ENCODE measurements at regions not wholly inside any gene's neighbourhood (a gene's known extent, or its start where the extent isn't known, plus 50 kb on each side); places are given as distances from the start of the nearest gene placed in this dataset.
"Not testable (repeated sequence)": the region's sequence is repeated elsewhere in the genome, so short reads cannot be mapped to it uniquely, and the experiment has no call there.

GRCh38 chr5:29498860-29499259 is 1694.6 kb upstream of the CDH6 start:
- no peak for DNase-seq (ENCODE audit: low read depth in 1 of 2, low spot score in 2 of 2)
- no peaks in the 10 kb centered on the region for H3K9me3 ChIP-seq (replicated peaks)
- H3K36me3 ChIP-seq: no peaks in the 10 kb centered on the region
- no peaks in the 10 kb centered on the region for H3K27me3 ChIP-seq (replicated peaks)
- H3K27ac ChIP-seq: no peak overlapping the region
- no peaks in the 10 kb centered on the region for H3K4me1 ChIP-seq (replicated peaks)
- no peak overlapping the region for H3K4me3 ChIP-seq

GRCh38 chr5:29498412-29498811 is 1695.1 kb upstream of the CDH6 start:
- DNase-seq (ENCODE audit: low read depth in 1 of 2, low spot score in 2 of 2): no peak
- Histone ChIP-seq H3K36me3 (no peaks in the 10 kb centered on the region), H3K4me3 (no peak overlapping the region), H3K4me1 (replicated peaks) (no peaks in the 10 kb centered on the region), H3K9me3 (replicated peaks) (no peaks in the 10 kb centered on the region), H3K27ac (no peak overlapping the region), H3K27me3 (replicated peaks) (no peaks in the 10 kb centered on the region)

- Histone ChIP-seq H3K36me3 (no peaks in the 10 kb centered on the region), H3K27me3 (replicated peaks) (no peaks in the 10 kb centered on the region), H3K27ac (no peak overlapping the region), H3K9me3 (replicated peaks) (no peaks in the 10 kb centered on the region), H3K4me1 (replicated peaks) (no peaks in the 10 kb centered on the region), H3K4me3 (no peak overlapping the region)
- no peak for DNase-seq (ENCODE audit: low read depth in 1 of 2, low spot score in 2 of 2)
These were observed 1708.2 kb upstream of the CDH6 start for GRCh38 chr5:29485333-29485732.

- no peaks in the 10 kb centered on the region for H3K36me3 ChIP-seq
- no peaks in the 10 kb centered on the region for H3K27me3 ChIP-seq (replicated peaks)
- no peak overlapping the region for H3K4me3 ChIP-seq
- no peak overlapping the region for H3K27ac ChIP-seq
- no peaks in the 10 kb centered on the region for H3K9me3 ChIP-seq (replicated peaks)
- no peak for DNase-seq (ENCODE audit: low read depth in 1 of 2, low spot score in 2 of 2)
- H3K4me1 ChIP-seq (replicated peaks): no peaks in the 10 kb centered on the region
These were observed 1723.9 kb upstream of the CDH6 start for GRCh38 chr5:29469581-29469980.

- no peak overlapping the region for H3K27ac ChIP-seq
These were observed 1731.2 kb upstream of the CDH6 start for GRCh38 chr5:29462241-29462640.

GRCh38 chr5:29460971-29461559 is 1732.4 kb upstream of the CDH6 start:
- Histone ChIP-seq H3K4me3 (no peak overlapping the region), H3K27me3 (replicated peaks) (no peaks in the 10 kb centered on the region), H3K4me1 (replicated peaks) (no peaks in the 10 kb centered on the region), H3K36me3 (no peaks in the 10 kb centered on the region), H3K9me3 (replicated peaks) (no peaks in the 10 kb centered on the region), H3K27ac (no peak overlapping the region)
- DNase-seq (ENCODE audit: low read depth in 1 of 2, low spot score in 2 of 2): no peak

More at GRCh38 chr5:29462241-29462640, 1731.2 kb upstream of the CDH6 start:
- Histone ChIP-seq H3K4me1 (replicated peaks) (no peaks in the 10 kb centered on the region), H3K9me3 (replicated peaks) (no peaks in the 10 kb centered on the region), H3K4me3 (no peak overlapping the region), H3K27me3 (replicated peaks) (no peaks in the 10 kb centered on the region), H3K36me3 (no peaks in the 10 kb centered on the region)
- DNase-seq (ENCODE audit: low read depth in 1 of 2, low spot score in 2 of 2): no peak

GRCh38 chr5:29451004-29451403 is 1742.5 kb upstream of the CDH6 start:
- H3K4me1 ChIP-seq (replicated peaks); DNase-seq (ENCODE audit: low read depth in 1 of 2, low spot score in 2 of 2); H3K36me3 ChIP-seq; H3K27me3 ChIP-seq (replicated peaks); H3K27ac ChIP-seq; H3K9me3 ChIP-seq (replicated peaks); H3K4me3 ChIP-seq: not testable (repeated sequence)

GRCh38 chr5:29414681-29415080 is 1778.8 kb upstream of the CDH6 start:
- no peaks in the 10 kb centered on the region for H3K36me3 ChIP-seq
- H3K27ac ChIP-seq: no peak overlapping the region
- H3K4me1 ChIP-seq (replicated peaks): no peaks in the 10 kb centered on the region
- H3K27me3 ChIP-seq (replicated peaks): no peaks in the 10 kb centered on the region
- H3K4me3 ChIP-seq: no peak overlapping the region
- H3K9me3 ChIP-seq (replicated peaks): no peaks in the 10 kb centered on the region
- no peak for DNase-seq (ENCODE audit: low read depth in 1 of 2, low spot score in 2 of 2)

- DNase-seq (ENCODE audit: low read depth in 1 of 2, low spot score in 2 of 2): no peak
- Histone ChIP-seq H3K4me1 (replicated peaks) (no peaks in the 10 kb centered on the region), H3K27me3 (replicated peaks) (no peaks in the 10 kb centered on the region), H3K9me3 (replicated peaks) (no peaks in the 10 kb centered on the region), H3K27ac (no peak overlapping the region), H3K36me3 (no peaks in the 10 kb centered on the region), H3K4me3 (no peak overlapping the region)
These were observed 1780.5 kb upstream of the CDH6 start for GRCh38 chr5:29412979-29413378.

- H3K9me3 ChIP-seq (replicated peaks): no peaks in the 10 kb centered on the region
- no peaks in the 10 kb centered on the region for H3K36me3 ChIP-seq
- H3K4me1 ChIP-seq (replicated peaks): no peaks in the 10 kb centered on the region
- no peaks in the 10 kb centered on the region for H3K27me3 ChIP-seq (replicated peaks)
- H3K4me3 ChIP-seq: no peak overlapping the region
- H3K27ac ChIP-seq: no peak overlapping the region
- no peak for DNase-seq (ENCODE audit: low read depth in 1 of 2, low spot score in 2 of 2)
These were observed 1791.2 kb upstream of the CDH6 start for GRCh38 chr5:29402270-29402669.

GRCh38 chr5:29389993-29390392 is 1803.5 kb upstream of the CDH6 start:
- no peak overlapping the region for H3K4me3 ChIP-seq
- no peak for DNase-seq (ENCODE audit: low read depth in 1 of 2, low spot score in 2 of 2)
- H3K4me1 ChIP-seq (replicated peaks): no peaks in the 10 kb centered on the region
- H3K9me3 ChIP-seq (replicated peaks): no peaks in the 10 kb centered on the region
- H3K36me3 ChIP-seq: no peaks in the 10 kb centered on the region
- H3K27me3 ChIP-seq (replicated peaks): no peaks in the 10 kb centered on the region
- H3K27ac ChIP-seq: no peak overlapping the region

- no peaks in the 10 kb centered on the region for H3K27me3 ChIP-seq (replicated peaks)
- H3K36me3 ChIP-seq: no peaks in the 10 kb centered on the region
- H3K27ac ChIP-seq: no peak overlapping the region
- no peak for DNase-seq (ENCODE audit: low read depth in 1 of 2, low spot score in 2 of 2)
- no peaks in the 10 kb centered on the region for H3K4me1 ChIP-seq (replicated peaks)
- H3K9me3 ChIP-seq (replicated peaks): no peaks in the 10 kb centered on the region
- no peak overlapping the region for H3K4me3 ChIP-seq
These were observed 1806.1 kb upstream of the CDH6 start for GRCh38 chr5:29387384-29387783.

GRCh38 chr5:29382780-29383179 is 1810.7 kb upstream of the CDH6 start:
- no peaks in the 10 kb centered on the region for H3K9me3 ChIP-seq (replicated peaks)
- no peaks in the 10 kb centered on the region for H3K36me3 ChIP-seq
- H3K27me3 ChIP-seq (replicated peaks): no peaks in the 10 kb centered on the region
- H3K27ac ChIP-seq: no peak overlapping the region
- H3K4me3 ChIP-seq: no peak overlapping the region
- no peaks in the 10 kb centered on the region for H3K4me1 ChIP-seq (replicated peaks)
- DNase-seq (ENCODE audit: low read depth in 1 of 2, low spot score in 2 of 2): no peak

- no peaks in the 10 kb centered on the region for H3K9me3 ChIP-seq (replicated peaks)
- H3K4me1 ChIP-seq (replicated peaks): no peaks in the 10 kb centered on the region
- no peak for DNase-seq (ENCODE audit: low read depth in 1 of 2, low spot score in 2 of 2)
- H3K4me3 ChIP-seq: no peak overlapping the region
- H3K36me3 ChIP-seq: no peaks in the 10 kb centered on the region
- H3K27me3 ChIP-seq (replicated peaks): no peaks in the 10 kb centered on the region
- H3K27ac ChIP-seq: no peak overlapping the region
These were observed 1813.5 kb upstream of the CDH6 start for GRCh38 chr5:29380029-29380428.

- Histone ChIP-seq H3K27me3 (replicated peaks) (no peaks in the 10 kb centered on the region), H3K4me1 (replicated peaks) (no peaks in the 10 kb centered on the region), H3K36me3 (no peaks in the 10 kb centered on the region), H3K4me3 (no peak overlapping the region), H3K27ac (no peak overlapping the region), H3K9me3 (replicated peaks) (no peaks in the 10 kb centered on the region)
- DNase-seq (ENCODE audit: low read depth in 1 of 2, low spot score in 2 of 2): no peak
These were observed 1813.9 kb upstream of the CDH6 start for GRCh38 chr5:29379619-29380018.

Data from SJSA1 (cell line).